Mesendoderm (in vitro differentiated cells): ENCODE measurements at regions not wholly inside any gene's neighbourhood (a gene's known extent, or its start where the extent isn't known, plus 50 kb on each side); places are given as distances from the start of the nearest gene placed in this dataset.
A peak's percentile ranks its signal among the peaks of the same experiment; 100 is the strongest.

Experiments used
- DNase-seq: peaks from one replicate; pipeline ENCODE4 v3.0.0; 2013
- H2AK5ac ChIP-seq: 2 replicates; pipeline ENCODE4 v1.6.1; 2013; ENCODE audit warnings: low read length, inconsistent platforms
- H2BK120ac ChIP-seq: 2 replicates; pipeline ENCODE4 v1.6.1; 2013; ENCODE audit warnings: low read depth, mild to moderate bottlenecking, low read length, moderate library complexity, mixed read lengths
- H2BK15ac ChIP-seq: replicated peaks from 2 replicates; pipeline ENCODE4 v1.6.1; 2013; ENCODE audit warnings: low read depth, mild to moderate bottlenecking, moderate library complexity
- H2BK5ac ChIP-seq: 2 replicates; pipeline ENCODE4 v1.6.1; 2013; ENCODE audit warnings: low read length, inconsistent platforms
- H3K18ac ChIP-seq: 2 replicates; pipeline ENCODE4 v1.6.1; 2013; ENCODE audit warnings: mild to moderate bottlenecking, low read length, mixed read lengths
- H3K23ac ChIP-seq: one replicate; pipeline ENCODE4 v1.6.1; 2013; ENCODE audit warnings: low read length
- H3K27ac ChIP-seq: 2 replicates; pipeline ENCODE4 v1.5.1; 2013; ENCODE audit warnings: low read depth, mild to moderate bottlenecking, inconsistent platforms, low read length, moderate library complexity
- H3K27me3 ChIP-seq: 2 replicates; pipeline ENCODE4 v1.6.1; 2013; ENCODE audit warnings: low read length, control low read depth, mild to moderate bottlenecking, inconsistent platforms; ENCODE audit not compliant: insufficient read depth, poor library complexity
- H3K36me3 ChIP-seq: 2 replicates; pipeline ENCODE4 v1.6.1; 2013; ENCODE audit warnings: low read length, inconsistent platforms; ENCODE audit not compliant: control insufficient read depth, insufficient read depth
- H3K4ac ChIP-seq: one replicate; pipeline ENCODE4 v1.6.1; 2013; ENCODE audit warnings: low read depth, mild to moderate bottlenecking, low read length, moderate library complexity
- H3K4me1 ChIP-seq: 2 replicates; pipeline ENCODE4 v1.6.1; 2013; ENCODE audit warnings: low read depth, low read length, inconsistent platforms; ENCODE audit not compliant: control insufficient read depth
- H3K4me2 ChIP-seq: 2 replicates; pipeline ENCODE4 v1.6.1; 2013; ENCODE audit warnings: low read length
- H3K4me3 ChIP-seq: 2 replicates; pipeline ENCODE4 v1.5.1; 2013; ENCODE audit warnings: mild to moderate bottlenecking, low read length
- H3K56ac ChIP-seq: one replicate; pipeline ENCODE4 v1.6.1; 2013; ENCODE audit warnings: low read length
- H3K79me1 ChIP-seq: 2 replicates; pipeline ENCODE4 v1.6.1; 2013; ENCODE audit warnings: low read length, inconsistent platforms
- H3K79me2 ChIP-seq: 2 replicates; pipeline ENCODE4 v1.6.1; 2013; ENCODE audit warnings: mild to moderate bottlenecking, low read length; ENCODE audit not compliant: control insufficient read depth, insufficient read depth
- H3K9ac ChIP-seq: 2 replicates; pipeline ENCODE4 v1.6.1; 2013; ENCODE audit warnings: low read length, inconsistent platforms
- H4K5ac ChIP-seq: one replicate; pipeline ENCODE4 v1.6.1; 2013; ENCODE audit warnings: low read length
- H4K8ac ChIP-seq: one replicate; pipeline ENCODE4 v1.6.1; 2013; ENCODE audit warnings: low read depth, mild to moderate bottlenecking, control low read depth, low read length, moderate library complexity
- WGBS: extraction: QIAGEN DNeasy Blood & Tissue Kit; methylation state at CpG from one replicate; pipeline ENCODE4 v1.1.7; 2013; ENCODE audit warnings: low lambda C conversion rate, missing lambda C conversion rate; ENCODE audit not compliant: insufficient coverage; ENCODE audit errors: extremely low coverage; 5-methylcytosine and 5-hydroxymethylcytosine counted together

GRCh38 chr14:34064349-34064748 is 113.5 kb upstream of the EGLN3 start:
- Histone ChIP-seq H4K8ac (no peak overlapping the region), H4K5ac (no peak overlapping the region), H3K4me2 (no peak overlapping the region), H3K9ac (no peak overlapping the region), H2BK120ac (no peak overlapping the region), H3K36me3 (no peaks in the 10 kb centered on the region), H3K79me1 (no peaks in the 10 kb centered on the region), H3K4ac (no peak overlapping the region), H3K79me2 (no peaks in the 10 kb centered on the region), H3K4me1 (peaks cover 1% of the 10 kb centered on the region), H2BK15ac (no peak overlapping the region), H3K18ac (no peak overlapping the region), H3K56ac (no peak overlapping the region), H3K4me3 (no peak overlapping the region), H3K27me3 (no peaks in the 10 kb centered on the region), H2BK5ac (no peak overlapping the region), H3K27ac (no peak overlapping the region), H2AK5ac (no peak overlapping the region), H3K23ac (no peak overlapping the region)
- DNase-seq: no peak
- WGBS: no CpG with 5 or more reads among the region's 4 CpGs

- Histone ChIP-seq H4K8ac (no peak overlapping the region), H2AK5ac (no peak overlapping the region), H3K23ac (no peak overlapping the region), H3K4ac (no peak overlapping the region), H2BK15ac (no peak overlapping the region), H3K79me1 (no peaks in the 10 kb centered on the region), H3K27ac (no peak overlapping the region), H2BK120ac (no peak overlapping the region), H3K56ac (no peak overlapping the region), H4K5ac (no peak overlapping the region), H3K4me2 (no peak overlapping the region), H3K27me3 (no peaks in the 10 kb centered on the region), H3K4me3 (no peak overlapping the region), H2BK5ac (no peak overlapping the region), H3K4me1 (peaks cover 1% of the 10 kb centered on the region), H3K79me2 (no peaks in the 10 kb centered on the region), H3K36me3 (no peaks in the 10 kb centered on the region), H3K18ac (no peak overlapping the region), H3K9ac (no peak overlapping the region)
- DNase-seq: no peak
- WGBS: no CpG with 5 or more reads among the region's 9 CpGs
Measured at GRCh38 chr14:34063470-34064164, 112.7 kb upstream of the EGLN3 start.

DNA sequence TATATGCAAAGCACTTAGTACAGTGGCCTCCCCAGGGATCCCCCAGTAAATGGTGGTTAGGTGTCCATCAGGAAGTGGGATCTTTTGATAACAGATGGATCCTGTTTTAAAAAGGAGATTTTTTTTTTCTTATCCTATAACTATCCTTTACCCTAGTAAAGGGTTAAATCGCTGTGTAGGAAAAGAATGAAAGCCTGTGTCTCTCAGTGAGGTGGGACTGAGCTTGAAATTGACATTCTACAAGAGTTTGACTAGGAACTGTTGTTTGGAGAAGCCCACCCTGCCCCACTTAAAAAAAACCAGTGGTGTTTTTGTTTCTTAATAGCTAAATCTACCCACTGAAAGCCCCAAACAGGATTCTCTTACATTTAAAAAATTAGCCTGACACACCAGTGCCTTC is 112.2 kb upstream of the EGLN3 start:
- Histone ChIP-seq H2BK120ac (no peak overlapping the region), H2BK15ac (peak overlapping the region; percentile 8), H3K23ac (no peak overlapping the region), H3K4me1 (peaks cover 1% of the 10 kb centered on the region), H3K4ac (no peak overlapping the region), H4K5ac (no peak overlapping the region), H3K9ac (no peak overlapping the region), H3K79me1 (no peaks in the 10 kb centered on the region), H3K27ac (no peak overlapping the region), H4K8ac (no peak overlapping the region), H3K79me2 (no peaks in the 10 kb centered on the region), H3K36me3 (no peaks in the 10 kb centered on the region), H2BK5ac (no peak overlapping the region), H3K4me2 (no peak overlapping the region), H3K56ac (no peak overlapping the region), H3K4me3 (no peak overlapping the region), H2AK5ac (no peak overlapping the region), H3K18ac (no peak overlapping the region), H3K27me3 (no peaks in the 10 kb centered on the region)
- WGBS: no CpG with 5 or more reads among the region's 1 CpG
- DNase-seq: no peak

GRCh38 chr14:34062353-34062973 is 111.6 kb upstream of the EGLN3 start:
- DNase-seq: no peak
- Histone ChIP-seq H2BK120ac (no peak overlapping the region), H2BK5ac (no peak overlapping the region), H3K18ac (no peak overlapping the region), H3K27ac (no peak overlapping the region), H3K79me1 (no peaks in the 10 kb centered on the region), H3K79me2 (no peaks in the 10 kb centered on the region), H3K4me1 (peaks cover 1% of the 10 kb centered on the region), H2BK15ac (peak overlapping the region; percentile 8), H3K23ac (no peak overlapping the region), H3K36me3 (no peaks in the 10 kb centered on the region), H3K9ac (no peak overlapping the region), H4K8ac (no peak overlapping the region), H4K5ac (no peak overlapping the region), H3K4me2 (no peak overlapping the region), H3K27me3 (no peaks in the 10 kb centered on the region), H3K56ac (no peak overlapping the region), H3K4ac (no peak overlapping the region), H3K4me3 (no peak overlapping the region), H2AK5ac (no peak overlapping the region)
- WGBS: no CpG with 5 or more reads among the region's 8 CpGs

DNA sequence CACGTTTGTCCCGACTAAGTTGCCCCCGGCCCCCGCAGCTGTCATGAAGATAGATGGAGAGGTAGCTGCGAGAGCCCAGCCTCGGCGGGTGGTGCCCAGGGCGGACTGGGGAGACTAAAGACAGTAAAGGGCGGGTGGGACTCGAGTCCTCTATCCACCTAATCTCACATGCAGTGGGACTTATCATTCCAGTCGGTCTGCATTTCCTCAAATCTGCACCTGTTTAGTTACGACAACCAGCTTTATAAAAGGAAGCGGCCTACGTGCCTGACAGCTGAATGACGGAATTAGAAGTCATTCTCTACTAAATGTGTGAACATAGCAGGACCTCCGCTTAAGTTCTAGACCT is 109.8 kb upstream of the EGLN3 start:
- H3K27ac ChIP-seq: no peak overlapping the region
- no peaks in the 10 kb centered on the region for H3K79me2 ChIP-seq
- H2BK15ac ChIP-seq: no peak overlapping the region
- no peaks in the 10 kb centered on the region for H3K79me1 ChIP-seq
- H3K18ac ChIP-seq: peak overlapping the region; percentile 88
- peak overlapping the region; percentile 66 for H3K4me2 ChIP-seq
- no peak overlapping the region for H4K8ac ChIP-seq
- no peak overlapping the region for H3K4ac ChIP-seq
- H3K9ac ChIP-seq: peak overlapping the region; percentile 78
- no peak overlapping the region for H2AK5ac ChIP-seq
- no peak overlapping the region for H2BK5ac ChIP-seq
- peak; percentile 68 for DNase-seq
- WGBS: no CpG with 5 or more reads among the region's 16 CpGs
- H3K56ac ChIP-seq: peak overlapping the region; percentile 93
- no peaks in the 10 kb centered on the region for H3K27me3 ChIP-seq
- peak overlapping the region; percentile 8 for H3K4me3 ChIP-seq
- no peak overlapping the region for H4K5ac ChIP-seq
- no peak overlapping the region for H2BK120ac ChIP-seq
- no peaks in the 10 kb centered on the region for H3K36me3 ChIP-seq
- H3K4me1 ChIP-seq: peaks cover 1% of the 10 kb centered on the region
- H3K23ac ChIP-seq: no peak overlapping the region
